ENCODE measurements at regions not wholly inside any gene's neighbourhood (a gene's known extent, or its start where the extent isn't known, plus 50 kb on each side); places are given as distances from the start of the nearest gene placed in this dataset.

GRCh38 chr1:187374082-187374481 is 545.3 kb downstream of the PLA2G4A start:
- Histone ChIP-seq H2AFZ (ENCODE audit: low read depth, low read length) (no peak overlapping the region), H3K36me3 (ENCODE audit: insufficient read depth, low read length) (no peaks in the 10 kb centered on the region), H3K4me2 (ENCODE audit: low read length) (no peak overlapping the region), H4K20me1 (ENCODE audit: insufficient read depth) (no peaks in the 10 kb centered on the region), H3K9me2 (ENCODE audit: insufficient read depth, low read length) (no peaks in the 10 kb centered on the region), H3K27me3 (ENCODE audit: insufficient read depth, low read depth, low read length) (no peaks in the 10 kb centered on the region), H3K9me3 (ENCODE audit: low read length) (no peaks in the 10 kb centered on the region), H3K4me3 (ENCODE audit: low read length) (no peak overlapping the region), H3F3A (ENCODE audit: insufficient read depth, low read length, poor library complexity, severe bottlenecking) (no peaks in the 10 kb centered on the region), H3K27ac (ENCODE audit: low read length) (no peak overlapping the region), H3K79me2 (replicated peaks; ENCODE audit: insufficient read depth, low read length) (no peaks in the 10 kb centered on the region), H3K9ac (ENCODE audit: low read length) (no peak overlapping the region)
- TF ChIP-seq TAF1 (IDR thresholded peaks at IDR 0.05; ENCODE audit: low read depth) = no peak
- TF ChIP-seq EP300 (conservative IDR thresholded peaks at IDR 0.05; ENCODE audit: poor library complexity, severe bottlenecking) = no peak
- TF ChIP-seq, protein P1, sequence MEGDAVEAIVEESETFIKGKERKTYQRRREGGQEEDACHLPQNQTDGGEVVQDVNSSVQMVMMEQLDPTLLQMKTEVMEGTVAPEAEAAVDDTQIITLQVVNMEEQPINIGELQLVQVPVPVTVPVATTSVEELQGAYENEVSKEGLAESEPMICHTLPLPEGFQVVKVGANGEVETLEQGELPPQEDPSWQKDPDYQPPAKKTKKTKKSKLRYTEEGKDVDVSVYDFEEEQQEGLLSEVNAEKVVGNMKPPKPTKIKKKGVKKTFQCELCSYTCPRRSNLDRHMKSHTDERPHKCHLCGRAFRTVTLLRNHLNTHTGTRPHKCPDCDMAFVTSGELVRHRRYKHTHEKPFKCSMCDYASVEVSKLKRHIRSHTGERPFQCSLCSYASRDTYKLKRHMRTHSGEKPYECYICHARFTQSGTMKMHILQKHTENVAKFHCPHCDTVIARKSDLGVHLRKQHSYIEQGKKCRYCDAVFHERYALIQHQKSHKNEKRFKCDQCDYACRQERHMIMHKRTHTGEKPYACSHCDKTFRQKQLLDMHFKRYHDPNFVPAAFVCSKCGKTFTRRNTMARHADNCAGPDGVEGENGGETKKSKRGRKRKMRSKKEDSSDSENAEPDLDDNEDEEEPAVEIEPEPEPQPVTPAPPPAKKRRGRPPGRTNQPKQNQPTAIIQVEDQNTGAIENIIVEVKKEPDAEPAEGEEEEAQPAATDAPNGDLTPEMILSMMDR (IDR thresholded peaks at IDR 0.05; ENCODE audit: poor library complexity, severe bottlenecking) = no peak
- no peak for TF ChIP-seq SMC3 (conservative IDR thresholded peaks at IDR 0.05; ENCODE audit: poor library complexity)
- TF ChIP-seq EZH2 (IDR thresholded peaks at IDR 0.05; ENCODE audit: borderline replicate concordance, insufficient read depth, low read length, poor library complexity, severe bottlenecking) = no peak
- TF ChIP-seq RAD21 (conservative IDR thresholded peaks at IDR 0.05) = no peak
- TF ChIP-seq MXI1 (conservative IDR thresholded peaks at IDR 0.05; ENCODE audit: poor library complexity, severe bottlenecking) = no peak
- TF ChIP-seq REST (IDR thresholded peaks at IDR 0.05; ENCODE audit: borderline replicate concordance) = no peak
- TF ChIP-seq POLR2AphosphoS5 (IDR thresholded peaks at IDR 0.05) = no peak

- no peaks in the 10 kb centered on the region for H3K36me3 ChIP-seq (ENCODE audit: insufficient read depth, low read length)
- no peaks in the 10 kb centered on the region for H4K20me1 ChIP-seq (ENCODE audit: insufficient read depth)
- no peak overlapping the region for H3K4me2 ChIP-seq (ENCODE audit: low read length)
- H3F3A ChIP-seq (ENCODE audit: insufficient read depth, low read length, poor library complexity, severe bottlenecking) = no peaks in the 10 kb centered on the region
- no peaks in the 10 kb centered on the region for H3K9me3 ChIP-seq (ENCODE audit: low read length)
- H3K79me2 ChIP-seq (replicated peaks; ENCODE audit: insufficient read depth, low read length) = no peaks in the 10 kb centered on the region
- H2AFZ ChIP-seq (ENCODE audit: low read depth, low read length) = no peak overlapping the region
- no peak overlapping the region for H3K9ac ChIP-seq (ENCODE audit: low read length)
- no peaks in the 10 kb centered on the region for H3K27me3 ChIP-seq (ENCODE audit: insufficient read depth, low read depth, low read length)
- no peaks in the 10 kb centered on the region for H3K9me2 ChIP-seq (ENCODE audit: insufficient read depth, low read length)
- H3K4me3 ChIP-seq (ENCODE audit: low read length) = no peak overlapping the region
- TF ChIP-seq REST (IDR thresholded peaks at IDR 0.05; ENCODE audit: borderline replicate concordance) (no peak), RAD21 (conservative IDR thresholded peaks at IDR 0.05) (no peak), SMC3 (conservative IDR thresholded peaks at IDR 0.05; ENCODE audit: poor library complexity) (no peak), TAF1 (IDR thresholded peaks at IDR 0.05; ENCODE audit: low read depth) (no peak), EZH2 (IDR thresholded peaks at IDR 0.05; ENCODE audit: borderline replicate concordance, insufficient read depth, low read length, poor library complexity, severe bottlenecking) (no peak), POLR2AphosphoS5 (IDR thresholded peaks at IDR 0.05) (no peak), EP300 (conservative IDR thresholded peaks at IDR 0.05; ENCODE audit: poor library complexity, severe bottlenecking) (no peak), MXI1 (conservative IDR thresholded peaks at IDR 0.05; ENCODE audit: poor library complexity, severe bottlenecking) (no peak)
- TF ChIP-seq, protein P1 (IDR thresholded peaks at IDR 0.05; ENCODE audit: poor library complexity, severe bottlenecking) = no peak
- no peak overlapping the region for H3K27ac ChIP-seq (ENCODE audit: low read length)
Measured at GRCh38 chr1:187374742-187375141, 546.0 kb downstream of the PLA2G4A start.
